Umbilical cord (tissue), 1 donor: ENCODE measurements at regions not wholly inside any gene's neighbourhood (a gene's known extent, or its start where the extent isn't known, plus 50 kb on each side); places are given as distances from the start of the nearest gene placed in this dataset.
"Not testable (repeated sequence)": the region's sequence is repeated elsewhere in the genome, so short reads cannot be mapped to it uniquely, and the experiment has no call there.

Source experiments
- DNase-seq: peaks from one replicate; pipeline ENCODE4 v3.0.0-alpha.2; 2015; ENCODE audit warnings: low spot score

- no peak for DNase-seq
Measured at GRCh38 chr4:145297556-145297955, 117.2 kb upstream of the OTUD4 start.

GRCh38 chr4:145295547-145295946 is 115.2 kb upstream of the OTUD4 start:
- DNase-seq: no peak

DNA sequence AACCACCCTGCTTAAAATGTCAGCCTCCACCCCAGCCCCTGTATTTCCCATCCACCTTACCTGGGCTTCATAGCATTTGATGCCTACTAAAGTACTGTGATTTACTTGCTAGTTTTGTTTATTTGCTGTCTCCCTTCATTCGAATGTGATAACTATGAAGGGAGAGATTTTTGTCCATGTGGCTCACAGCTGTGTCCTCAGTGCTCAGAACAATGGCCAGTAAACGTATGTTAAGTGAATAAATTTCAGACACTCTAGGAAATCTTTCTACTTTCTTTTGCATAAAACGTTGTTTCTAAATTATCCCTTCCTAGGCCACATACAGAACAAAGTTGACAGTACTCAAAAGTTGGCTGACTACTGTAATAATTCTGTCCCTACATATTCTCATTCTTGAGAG is 114.7 kb upstream of the OTUD4 start:
- DNase-seq: no peak

- DNase-seq: no peak
Measured at GRCh38 chr4:145293658-145294057, 113.3 kb upstream of the OTUD4 start.

GRCh38 chr4:145290955-145291354 is 110.6 kb upstream of the OTUD4 start:
- DNase-seq: no peak

- DNase-seq: peak; percentile 3
Measured at GRCh38 chr4:145289403-145290076, 109.2 kb upstream of the OTUD4 start.

DNA sequence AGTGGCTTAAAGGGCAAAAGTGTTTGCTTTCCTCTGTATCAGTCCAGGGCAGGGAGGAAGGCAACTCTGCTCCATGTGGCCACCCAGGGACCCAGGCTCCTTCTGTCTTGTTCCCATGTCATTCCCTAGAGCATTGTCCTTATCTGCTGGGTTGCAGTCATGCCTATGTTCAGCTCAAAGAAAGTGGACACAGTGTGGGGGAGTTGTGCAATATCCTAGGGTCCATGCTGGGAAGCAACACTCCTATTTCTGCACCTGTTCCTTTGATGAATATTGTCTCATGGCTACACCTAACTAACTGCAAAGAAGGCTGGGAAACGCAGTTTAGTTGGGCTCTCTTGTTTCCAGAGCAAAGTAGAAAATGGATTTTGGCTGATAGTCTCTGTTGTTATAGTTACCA is 107.0 kb upstream of the OTUD4 start:
- no peak for DNase-seq

- DNase-seq: no peak
Measured at GRCh38 chr4:145285928-145286327, 105.5 kb upstream of the OTUD4 start.

GRCh38 chr4:145283909-145284308 is 103.5 kb upstream of the OTUD4 start:
- no peak for DNase-seq

DNA sequence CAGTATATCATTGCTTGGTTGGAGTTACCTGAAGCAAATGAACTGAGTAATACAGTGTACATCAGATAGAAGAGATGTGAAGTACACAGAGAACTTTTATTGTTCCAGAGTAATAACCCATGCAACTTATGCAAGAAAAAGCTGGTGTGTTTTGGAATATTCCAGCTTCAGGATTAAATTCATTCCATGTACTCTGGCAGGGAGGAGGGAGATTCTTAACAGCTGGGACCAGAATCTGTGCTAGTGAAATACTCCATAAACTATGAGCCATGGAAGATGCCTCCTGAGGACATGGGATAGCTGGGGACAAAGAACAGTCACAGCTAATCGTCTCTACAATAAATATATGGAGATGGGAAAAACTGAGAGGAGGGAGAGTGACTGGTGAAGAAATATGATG is 101.6 kb upstream of the OTUD4 start:
- DNase-seq: no peak

DNA sequence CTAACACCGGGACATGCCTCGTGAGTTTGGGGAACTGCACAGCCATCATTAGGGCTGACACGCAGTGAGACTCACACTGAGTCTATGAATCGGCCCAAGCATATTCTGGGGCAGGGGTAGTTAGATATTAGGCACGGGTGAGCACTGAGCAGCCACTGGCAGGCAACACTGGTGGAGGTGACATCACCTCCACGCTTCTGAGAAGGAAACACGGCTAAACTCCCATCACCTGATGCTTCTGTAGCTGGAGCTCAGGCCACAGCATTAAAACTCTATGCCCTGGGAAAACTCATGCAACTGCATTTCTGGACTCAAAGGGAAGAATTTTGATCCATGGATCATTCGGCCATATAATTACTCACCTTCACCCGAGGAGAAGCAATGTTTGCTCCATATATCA is 100.8 kb upstream of the OTUD4 start:
- DNase-seq: no peak

GRCh38 chr4:145280541-145280940 is 100.2 kb upstream of the OTUD4 start:
- no peak for DNase-seq

GRCh38 chr4:145279122-145279960 is 99.0 kb upstream of the OTUD4 start:
- DNase-seq: peak; percentile 53

DNA sequence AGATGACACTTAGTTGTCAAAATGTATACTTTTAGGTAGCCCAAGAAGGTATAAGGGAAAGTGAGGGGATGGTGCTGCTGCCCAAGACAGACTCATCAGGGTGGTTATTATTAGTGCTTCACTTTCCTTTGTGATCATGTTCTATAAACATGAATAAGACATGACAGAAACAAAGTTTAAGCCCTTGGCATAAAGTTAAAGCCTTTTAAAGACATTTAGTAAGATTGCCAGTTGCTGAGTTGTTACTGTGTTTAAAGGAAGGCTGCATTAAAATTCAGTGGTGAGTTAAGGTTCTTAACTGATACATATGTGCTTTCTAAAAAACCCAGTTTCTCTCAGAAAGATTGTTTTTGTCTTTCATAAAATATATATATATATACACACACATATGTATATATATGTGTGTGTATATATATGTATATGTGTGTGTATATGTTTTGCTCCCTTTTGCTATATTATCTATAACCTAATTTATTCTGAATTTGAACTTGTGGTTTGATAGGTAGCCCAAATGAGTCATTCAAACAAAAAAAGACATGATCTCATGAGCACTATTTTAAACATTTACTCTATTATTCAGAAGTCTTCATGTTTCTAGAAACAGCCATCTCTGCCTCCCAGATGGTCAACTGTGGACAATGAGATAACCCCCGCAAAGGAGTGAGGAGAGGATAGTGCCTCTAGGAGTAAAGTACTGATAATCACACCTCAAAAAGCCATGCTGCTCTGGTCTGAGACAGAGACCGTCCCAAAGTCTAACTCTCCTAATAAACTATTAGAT is 98.1 kb upstream of the OTUD4 start:
- peak; percentile 48 for DNase-seq

- DNase-seq: no peak
Measured at GRCh38 chr4:145277011-145277410, 96.6 kb upstream of the OTUD4 start.

GRCh38 chr4:145276050-145276449 is 95.7 kb upstream of the OTUD4 start:
- DNase-seq: no peak

GRCh38 chr4:145271194-145271593 is 90.8 kb upstream of the OTUD4 start:
- no peak for DNase-seq

DNA sequence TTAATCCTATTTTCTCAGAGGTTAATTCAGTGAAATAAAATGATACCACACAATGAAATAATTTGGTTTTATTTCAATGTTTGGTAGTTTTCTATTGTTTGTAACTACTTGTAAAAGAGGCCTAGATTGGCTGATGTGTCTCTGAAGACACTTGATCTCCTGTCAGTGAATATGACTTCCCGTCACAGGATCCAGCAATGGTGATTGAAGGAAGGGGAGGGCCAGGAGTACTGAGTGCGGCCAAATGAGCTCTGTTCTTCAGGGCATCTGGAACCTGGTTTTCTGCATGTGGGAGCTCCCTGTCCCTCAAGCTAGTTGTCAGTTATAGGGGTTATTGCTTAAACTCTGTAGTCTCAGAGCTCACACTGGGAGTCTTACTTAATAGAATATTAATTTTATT is 86.5 kb upstream of the OTUD4 start:
- no peak for DNase-seq

DNA sequence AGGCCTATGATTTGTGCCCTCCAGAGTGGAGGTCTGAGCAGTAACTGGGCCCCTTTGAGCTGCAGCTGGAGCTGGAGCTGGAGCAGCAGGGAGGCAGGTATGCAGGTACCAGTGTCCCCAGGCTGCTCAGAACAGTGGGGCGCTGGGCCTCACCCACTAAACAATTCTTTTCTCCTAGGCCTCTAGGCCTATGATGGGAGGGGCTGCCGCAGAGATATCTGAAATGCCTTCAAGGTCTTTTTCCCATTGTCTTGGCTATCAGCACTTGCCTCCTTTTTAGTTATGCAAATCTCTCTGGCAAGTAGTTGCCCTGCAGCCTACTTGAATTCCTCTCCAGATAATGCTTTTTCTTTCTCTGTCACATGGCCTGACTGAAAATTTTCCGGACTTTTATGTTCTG is 79.7 kb upstream of the OTUD4 start:
- DNase-seq: no peak

GRCh38 chr4:145255311-145255710 is 74.9 kb upstream of the OTUD4 start:
- DNase-seq: not testable (repeated sequence)

DNA sequence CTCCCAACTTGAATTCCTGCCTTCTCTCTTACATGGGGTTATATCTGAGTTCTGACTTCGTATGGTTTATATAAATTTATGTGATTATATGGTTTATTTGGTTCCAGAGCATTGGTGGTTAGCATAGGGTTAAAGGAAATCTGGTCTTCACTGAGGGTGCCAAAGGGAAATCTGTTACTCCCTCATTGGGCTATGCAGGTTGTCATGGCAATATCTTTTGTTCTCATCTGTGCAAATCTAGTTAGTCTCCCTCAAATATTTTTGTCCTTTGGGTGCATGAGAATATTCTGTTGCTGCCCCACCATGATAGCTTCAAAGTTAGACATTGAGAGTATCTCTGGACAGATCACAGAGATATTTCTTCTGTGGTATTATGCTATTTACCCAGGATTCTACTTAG is 71.8 kb upstream of the OTUD4 start:
- no peak for DNase-seq

GRCh38 chr4:145251391-145251790 is 71.0 kb upstream of the OTUD4 start:
- no peak for DNase-seq
